ENCODE measurements at regions not wholly inside any gene's neighbourhood (a gene's known extent, or its start where the extent isn't known, plus 50 kb on each side); places are given as distances from the start of the nearest gene placed in this dataset.

GRCh38 chr15:77865701-77866100, 211.8 kb downstream of the TBC1D2B start:
- Histone ChIP-seq H3K36me3 (ENCODE audit: control insufficient read depth in 4 of 4, insufficient read depth in 4 of 4, low read length in 4 of 4) (no peaks in the 10 kb centered on the region), H3K4me3 (no peak overlapping the region), H3K9me3 (ENCODE audit: control insufficient read depth in 4 of 4, insufficient read depth in 3 of 4, low read length in 3 of 4) (peaks cover 0 to 2% (median 0%) of the 10 kb centered on the region in 4 donors), H3K4me1 (ENCODE audit: control insufficient read depth in 5 of 5, insufficient read depth in 5 of 5, low read length in 5 of 5) (no peaks in the 10 kb centered on the region), H3K27ac (ENCODE audit: low read depth in 1 of 2, low read length in 1 of 2) (no peak overlapping the region), H3K27me3 (ENCODE audit: control insufficient read depth in 3 of 3, insufficient read depth in 3 of 3, low read length in 2 of 3) (no peaks in the 10 kb centered on the region), H3K9ac (ENCODE audit: insufficient read depth in 1 of 2, low read length in 2 of 2) (no peak overlapping the region)
- no peak for DNase-seq
- WGBS, 2 donors = 87 to 91% methylated on average over 7 of the region's 7 CpGs
- no peak for TF ChIP-seq CTCF (IDR thresholded peaks at IDR 0.05; ENCODE audit: control extremely low read depth, extremely low read depth)
- ATAC-seq (ENCODE audit: insufficient read depth, low FRiP score) = no peak

- no peak for ATAC-seq (ENCODE audit: insufficient read depth, low FRiP score)
- Histone ChIP-seq H3K27ac (ENCODE audit: low read depth in 1 of 2, low read length in 1 of 2) (no peak overlapping the region), H3K9ac (ENCODE audit: insufficient read depth in 1 of 2, low read length in 2 of 2) (no peak overlapping the region), H3K36me3 (ENCODE audit: control insufficient read depth in 4 of 4, insufficient read depth in 4 of 4, low read length in 4 of 4) (no peaks in the 10 kb centered on the region), H3K4me1 (ENCODE audit: control insufficient read depth in 5 of 5, insufficient read depth in 5 of 5, low read length in 5 of 5) (no peaks in the 10 kb centered on the region), H3K9me3 (ENCODE audit: control insufficient read depth in 4 of 4, insufficient read depth in 3 of 4, low read length in 3 of 4) (peaks cover 0 to 2% (median 0%) of the 10 kb centered on the region in 4 donors), H3K27me3 (ENCODE audit: control insufficient read depth in 3 of 3, insufficient read depth in 3 of 3, low read length in 2 of 3) (no peaks in the 10 kb centered on the region), H3K4me3 (no peak overlapping the region)
- no peak for DNase-seq
- no peak for TF ChIP-seq CTCF (IDR thresholded peaks at IDR 0.05; ENCODE audit: control extremely low read depth, extremely low read depth)
- WGBS, 2 donors = 82 to 95% methylated on average over 4 to 7 of the region's 7 CpGs
These were observed 212.4 kb downstream of the TBC1D2B start for GRCh38 chr15:77865106-77865610.

- 68 to 82% methylated on average over 21 of the region's 21 CpGs for WGBS, 2 donors
- ATAC-seq (ENCODE audit: insufficient read depth, low FRiP score) (no peak), DNase-seq (no peak)
- H3K27me3 ChIP-seq (ENCODE audit: control insufficient read depth in 3 of 3, insufficient read depth in 3 of 3, low read length in 2 of 3) = no peaks in the 10 kb centered on the region
- no peaks in the 10 kb centered on the region for H3K4me1 ChIP-seq (ENCODE audit: control insufficient read depth in 5 of 5, insufficient read depth in 5 of 5, low read length in 5 of 5)
- H3K4me3 ChIP-seq = no peak overlapping the region
- H3K27ac ChIP-seq (ENCODE audit: low read depth in 1 of 2, low read length in 1 of 2) = no peak overlapping the region
- no peak overlapping the region for H3K9ac ChIP-seq (ENCODE audit: insufficient read depth in 1 of 2, low read length in 2 of 2)
- peaks cover 0 to 2% (median 0%) of the 10 kb centered on the region in 4 donors for H3K9me3 ChIP-seq (ENCODE audit: control insufficient read depth in 4 of 4, insufficient read depth in 3 of 4, low read length in 3 of 4)
- no peaks in the 10 kb centered on the region for H3K36me3 ChIP-seq (ENCODE audit: control insufficient read depth in 4 of 4, insufficient read depth in 4 of 4, low read length in 4 of 4)
- no peak for TF ChIP-seq CTCF (IDR thresholded peaks at IDR 0.05; ENCODE audit: control extremely low read depth, extremely low read depth)
These were observed 213.1 kb downstream of the TBC1D2B start for GRCh38 chr15:77864211-77865105.
